ENCODE measurements at regions not wholly inside any gene's neighbourhood (a gene's known extent, or its start where the extent isn't known, plus 50 kb on each side); places are given as distances from the start of the nearest gene placed in this dataset.

DNA sequence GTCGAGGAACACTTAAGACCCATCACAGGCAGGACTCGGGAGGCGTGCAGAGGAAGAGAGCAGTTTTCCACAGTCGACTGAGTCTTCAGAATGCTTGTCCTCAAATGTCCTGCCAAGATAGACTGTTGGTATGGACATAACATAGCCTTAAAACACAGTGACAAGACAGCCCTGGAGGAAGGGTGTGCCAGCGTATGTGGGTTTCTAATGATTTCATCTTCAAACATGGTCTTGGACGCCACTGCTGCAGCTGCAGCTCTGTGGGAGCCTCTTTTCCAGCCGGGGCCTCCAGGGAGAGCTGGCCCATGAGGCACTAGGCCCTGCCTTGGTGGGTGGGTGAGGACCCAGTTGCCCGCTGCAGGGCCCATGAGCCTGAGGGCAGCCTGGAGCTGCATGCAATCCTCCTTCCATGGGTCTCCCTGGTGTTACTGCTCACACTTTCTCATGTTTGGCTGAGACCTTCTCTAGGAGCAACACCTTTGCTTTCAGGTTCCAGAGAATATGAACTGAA lies 198.6 kb downstream of the KLF13 start:
- TF ChIP-seq YEATS4 (CRISPR knock-in tag; IDR thresholded peaks at IDR 0.05; ENCODE audit: borderline replicate concordance), result no peak
- no peak for TF ChIP-seq ZNF569 (CRISPR knock-in tag; IDR thresholded peaks at IDR 0.05; ENCODE audit: borderline replicate concordance)
- TF ChIP-seq, protein P1, sequence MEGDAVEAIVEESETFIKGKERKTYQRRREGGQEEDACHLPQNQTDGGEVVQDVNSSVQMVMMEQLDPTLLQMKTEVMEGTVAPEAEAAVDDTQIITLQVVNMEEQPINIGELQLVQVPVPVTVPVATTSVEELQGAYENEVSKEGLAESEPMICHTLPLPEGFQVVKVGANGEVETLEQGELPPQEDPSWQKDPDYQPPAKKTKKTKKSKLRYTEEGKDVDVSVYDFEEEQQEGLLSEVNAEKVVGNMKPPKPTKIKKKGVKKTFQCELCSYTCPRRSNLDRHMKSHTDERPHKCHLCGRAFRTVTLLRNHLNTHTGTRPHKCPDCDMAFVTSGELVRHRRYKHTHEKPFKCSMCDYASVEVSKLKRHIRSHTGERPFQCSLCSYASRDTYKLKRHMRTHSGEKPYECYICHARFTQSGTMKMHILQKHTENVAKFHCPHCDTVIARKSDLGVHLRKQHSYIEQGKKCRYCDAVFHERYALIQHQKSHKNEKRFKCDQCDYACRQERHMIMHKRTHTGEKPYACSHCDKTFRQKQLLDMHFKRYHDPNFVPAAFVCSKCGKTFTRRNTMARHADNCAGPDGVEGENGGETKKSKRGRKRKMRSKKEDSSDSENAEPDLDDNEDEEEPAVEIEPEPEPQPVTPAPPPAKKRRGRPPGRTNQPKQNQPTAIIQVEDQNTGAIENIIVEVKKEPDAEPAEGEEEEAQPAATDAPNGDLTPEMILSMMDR (CRISPR knock-in tag; IDR thresholded peaks at IDR 0.05), result no peak
- TF ChIP-seq, protein P2, sequence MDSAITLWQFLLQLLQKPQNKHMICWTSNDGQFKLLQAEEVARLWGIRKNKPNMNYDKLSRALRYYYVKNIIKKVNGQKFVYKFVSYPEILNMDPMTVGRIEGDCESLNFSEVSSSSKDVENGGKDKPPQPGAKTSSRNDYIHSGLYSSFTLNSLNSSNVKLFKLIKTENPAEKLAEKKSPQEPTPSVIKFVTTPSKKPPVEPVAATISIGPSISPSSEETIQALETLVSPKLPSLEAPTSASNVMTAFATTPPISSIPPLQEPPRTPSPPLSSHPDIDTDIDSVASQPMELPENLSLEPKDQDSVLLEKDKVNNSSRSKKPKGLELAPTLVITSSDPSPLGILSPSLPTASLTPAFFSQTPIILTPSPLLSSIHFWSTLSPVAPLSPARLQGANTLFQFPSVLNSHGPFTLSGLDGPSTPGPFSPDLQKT (CRISPR knock-in tag; IDR thresholded peaks at IDR 0.05; ENCODE audit: borderline replicate concordance), result no peak
- TF ChIP-seq SIN3B (IDR thresholded peaks at IDR 0.05; ENCODE audit: low read length), result no peak
- no peak for TF ChIP-seq SOX6 (IDR thresholded peaks at IDR 0.05)
- no peak for TF ChIP-seq SOX6 (CRISPR knock-in tag; IDR thresholded peaks at IDR 0.05)
- no peak for TF ChIP-seq PHF8 (CRISPR knock-in tag; IDR thresholded peaks at IDR 0.05)
- TF ChIP-seq EP300 (IDR thresholded peaks at IDR 0.05; ENCODE audit: low read depth in 2 of 2, low read length in 2 of 2), result no peak
- TF ChIP-seq EP300 (CRISPR knock-in tag; IDR thresholded peaks at IDR 0.05; ENCODE audit: borderline replicate concordance), result no peak
- no peak for TF ChIP-seq HOXA3 (CRISPR knock-in tag; IDR thresholded peaks at IDR 0.05)

Measured in HepG2 (cell line).